WTC11 (cell line): ENCODE measurements at regions not wholly inside any gene's neighbourhood (a gene's known extent, or its start where the extent isn't known, plus 50 kb on each side); places are given as distances from the start of the nearest gene placed in this dataset.

Source experiments
- ATAC-seq: fragments of 200-7000 bp; cut with Tn5 transposase; 2 replicates; pipeline ENCODE4 v1.10.0; 2021; ENCODE audit warnings: mild to moderate bottlenecking, moderate library complexity
- CTCF ChIA-PET: fragments of 300-600 bp; sonication (Branson Sonifier 250); formaldehyde crosslinking; loops from one replicate; lab custom pipeline; 2021; ENCODE audit warnings: antibody characterized with exemption; lab: Charles Lee
- POLR2A ChIA-PET: fragments of 350-600 bp; sonication (Branson Sonifier 250); formaldehyde crosslinking; loops from one replicate; lab custom pipeline; 2021; ENCODE audit warnings: antibody characterized with exemption; lab: Charles Lee
- DNase-seq: peaks from one replicate; pipeline ENCODE4 v3.0.0; 2021; ENCODE audit warnings: low spot score
- H3K27ac Mint-ChIP-seq: 2 replicates; pipeline ENCODE4 v1.8.0; 2021; ENCODE audit warnings: mixed read lengths
- H3K27me3 Mint-ChIP-seq: 2 replicates; pipeline ENCODE4 v1.8.0; 2021; ENCODE audit warnings: low read depth, mild to moderate bottlenecking, moderate library complexity, mixed read lengths
- H3K36me3 Mint-ChIP-seq: 2 replicates; pipeline ENCODE4 v1.8.0; 2021; ENCODE audit warnings: mixed read lengths
- H3K4me1 Mint-ChIP-seq: 2 replicates; pipeline ENCODE4 v1.8.0; 2022; ENCODE audit warnings: mixed read lengths
- H3K4me3 Mint-ChIP-seq: 2 replicates; pipeline ENCODE4 v1.8.0; 2021; ENCODE audit warnings: mild to moderate bottlenecking, moderate library complexity, mixed read lengths
- H3K9me3 Mint-ChIP-seq: 2 replicates; pipeline ENCODE4 v1.8.0; 2021; ENCODE audit warnings: mixed read lengths
- AFF4 ChIP-seq: sonication (generic); formaldehyde crosslinking; IDR thresholded peaks from 2 replicates; pipeline ENCODE4 v1.8.1; 2023; ENCODE audit warnings: mild to moderate bottlenecking, missing genetic modification reagents, borderline replicate concordance
- CREB1 ChIP-seq: sonication (generic); formaldehyde crosslinking; IDR thresholded peaks from 2 replicates; pipeline ENCODE4 v1.8.0; 2023; ENCODE audit warnings: mild to moderate bottlenecking, missing genetic modification reagents
- CTCF ChIP-seq: fragments of 200-600 bp; IDR thresholded peaks from 2 replicates; pipeline ENCODE4 v1.8.0; 2022; ENCODE audit warnings: antibody characterized with exemption
- FOXJ3 ChIP-seq: sonication (generic); formaldehyde crosslinking; IDR thresholded peaks from 2 replicates; pipeline ENCODE4 v1.9.0; 2021; ENCODE audit warnings: missing genetic modification reagents, mild to moderate bottlenecking, borderline replicate concordance
- IRF2 ChIP-seq: sonication (generic); formaldehyde crosslinking; IDR thresholded peaks from 2 replicates; pipeline ENCODE4 v1.8.0; 2022; ENCODE audit warnings: low read depth, missing genetic modification reagents, borderline replicate concordance
- JUN ChIP-seq: sonication (generic); formaldehyde crosslinking; IDR thresholded peaks from 2 replicates; pipeline ENCODE4 v1.8.0; 2023; ENCODE audit warnings: mild to moderate bottlenecking, missing genetic modification reagents
- MAX ChIP-seq: sonication (generic); formaldehyde crosslinking; IDR thresholded peaks from 2 replicates; pipeline ENCODE4 v1.8.0; 2022; ENCODE audit warnings: mild to moderate bottlenecking, missing genetic modification reagents
- RORB ChIP-seq: fragments of 250-450 bp; sonication (Bioruptor Pico); IDR thresholded peaks from 2 replicates; pipeline ENCODE4 v1.9.0; 2021; ENCODE audit warnings: mild to moderate bottlenecking
- SOX15 ChIP-seq: fragments of 250-450 bp; sonication (Bioruptor Pico); IDR thresholded peaks from 2 replicates; pipeline ENCODE4 v1.9.0; 2021; ENCODE audit warnings: mild to moderate bottlenecking
- TCF7 ChIP-seq: sonication (generic); formaldehyde crosslinking; IDR thresholded peaks from 2 replicates; pipeline ENCODE4 v1.8.0; 2022; ENCODE audit warnings: mild to moderate bottlenecking, low read depth, missing genetic modification reagents, moderate library complexity
- TP53 ChIP-seq: sonication (generic); formaldehyde crosslinking; IDR thresholded peaks from 2 replicates; pipeline ENCODE4 v1.8.1; 2023; ENCODE audit warnings: mild to moderate bottlenecking, missing genetic modification reagents
- ZBTB21 ChIP-seq: sonication (generic); formaldehyde crosslinking; IDR thresholded peaks from 2 replicates; pipeline ENCODE4 v1.8.1; 2023; ENCODE audit warnings: mild to moderate bottlenecking, missing genetic modification reagents, borderline replicate concordance
- ZNF317 ChIP-seq: sonication (generic); formaldehyde crosslinking; IDR thresholded peaks from 2 replicates; pipeline ENCODE4 v1.8.1; 2023; ENCODE audit warnings: low read depth, mild to moderate bottlenecking, moderate library complexity, missing genetic modification reagents, borderline replicate concordance
- TF ChIP-seq, protein P1 (sequence below): fragments of 250-450 bp; sonication (Bioruptor Pico); IDR thresholded peaks from 2 replicates; pipeline ENCODE4 v1.8.0; 2021; ENCODE audit warnings: mild to moderate bottlenecking
- TF ChIP-seq, protein P2 (sequence below): sonication (generic); formaldehyde crosslinking; IDR thresholded peaks from 2 replicates; pipeline ENCODE4 v1.8.1; 2022; ENCODE audit warnings: missing genetic modification reagents, borderline replicate concordance
- TF ChIP-seq, protein P3 (sequence below): fragments of 250-450 bp; sonication (Bioruptor Pico); IDR thresholded peaks from 2 replicates; pipeline ENCODE4 v1.9.0; 2021; ENCODE audit warnings: mild to moderate bottlenecking, borderline replicate concordance
- TF ChIP-seq, protein P4 (sequence below): fragments of 250-450 bp; sonication (Bioruptor Pico); IDR thresholded peaks from 2 replicates; pipeline ENCODE4 v1.9.0; 2021; ENCODE audit warnings: moderate library complexity, mild to moderate bottlenecking, inconsistent platforms, borderline replicate concordance
- TF ChIP-seq, protein P5 (sequence below): sonication (generic); formaldehyde crosslinking; IDR thresholded peaks from 2 replicates; pipeline ENCODE4 v1.8.1; 2022; ENCODE audit warnings: low read depth, missing genetic modification reagents, borderline replicate concordance
- TF ChIP-seq, protein P6 (sequence below): sonication (generic); formaldehyde crosslinking; IDR thresholded peaks from 2 replicates; pipeline ENCODE4 v1.8.1; 2023; ENCODE audit warnings: mild to moderate bottlenecking, moderate library complexity, missing genetic modification reagents

DNA sequence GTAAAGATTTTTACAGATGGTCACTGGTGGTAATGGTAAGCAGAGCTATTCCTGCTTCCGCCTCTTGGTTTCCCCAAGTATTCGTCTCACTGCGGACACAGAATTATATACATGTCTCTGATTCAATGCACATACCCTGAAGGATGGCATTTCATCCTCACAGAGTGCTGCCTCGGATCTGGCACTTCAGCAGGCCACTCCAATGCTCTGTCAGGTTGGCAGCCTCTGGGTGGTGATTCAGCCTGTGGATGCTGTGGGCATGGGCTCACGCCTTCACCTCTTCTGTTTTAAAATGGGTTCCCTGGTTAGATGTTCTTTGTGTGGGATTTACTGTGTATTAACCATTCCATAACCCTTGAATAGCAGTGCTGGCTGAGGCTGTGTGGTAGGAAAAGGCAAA, 182.6 kb upstream of the ZNF608 start:
- ATAC-seq, result no peak
- 0 out of 2 replicates have a peak, but pooled peaks cover 4% of the 10 kb centered on the region for H3K4me1 Mint-ChIP-seq
- POLR2A ChIA-PET, result no interaction called here
- TF ChIP-seq TCF7 (CRISPR knock-in tag), result no peak
- TF ChIP-seq, protein P1, sequence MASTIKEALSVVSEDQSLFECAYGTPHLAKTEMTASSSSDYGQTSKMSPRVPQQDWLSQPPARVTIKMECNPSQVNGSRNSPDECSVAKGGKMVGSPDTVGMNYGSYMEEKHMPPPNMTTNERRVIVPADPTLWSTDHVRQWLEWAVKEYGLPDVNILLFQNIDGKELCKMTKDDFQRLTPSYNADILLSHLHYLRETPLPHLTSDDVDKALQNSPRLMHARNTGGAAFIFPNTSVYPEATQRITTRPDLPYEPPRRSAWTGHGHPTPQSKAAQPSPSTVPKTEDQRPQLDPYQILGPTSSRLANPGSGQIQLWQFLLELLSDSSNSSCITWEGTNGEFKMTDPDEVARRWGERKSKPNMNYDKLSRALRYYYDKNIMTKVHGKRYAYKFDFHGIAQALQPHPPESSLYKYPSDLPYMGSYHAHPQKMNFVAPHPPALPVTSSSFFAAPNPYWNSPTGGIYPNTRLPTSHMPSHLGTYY, result no peak
- TF ChIP-seq, protein P2, sequence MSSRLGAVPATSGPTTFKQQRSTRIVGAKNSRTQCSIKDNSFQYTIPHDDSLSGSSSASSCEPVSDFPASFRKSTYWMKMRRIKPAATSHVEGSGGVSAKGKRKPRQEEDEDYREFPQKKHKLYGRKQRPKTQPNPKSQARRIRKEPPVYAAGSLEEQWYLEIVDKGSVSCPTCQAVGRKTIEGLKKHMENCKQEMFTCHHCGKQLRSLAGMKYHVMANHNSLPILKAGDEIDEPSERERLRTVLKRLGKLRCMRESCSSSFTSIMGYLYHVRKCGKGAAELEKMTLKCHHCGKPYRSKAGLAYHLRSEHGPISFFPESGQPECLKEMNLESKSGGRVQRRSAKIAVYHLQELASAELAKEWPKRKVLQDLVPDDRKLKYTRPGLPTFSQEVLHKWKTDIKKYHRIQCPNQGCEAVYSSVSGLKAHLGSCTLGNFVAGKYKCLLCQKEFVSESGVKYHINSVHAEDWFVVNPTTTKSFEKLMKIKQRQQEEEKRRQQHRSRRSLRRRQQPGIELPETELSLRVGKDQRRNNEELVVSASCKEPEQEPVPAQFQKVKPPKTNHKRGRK (CRISPR knock-in tag), result no peak
- TF ChIP-seq, protein P3, sequence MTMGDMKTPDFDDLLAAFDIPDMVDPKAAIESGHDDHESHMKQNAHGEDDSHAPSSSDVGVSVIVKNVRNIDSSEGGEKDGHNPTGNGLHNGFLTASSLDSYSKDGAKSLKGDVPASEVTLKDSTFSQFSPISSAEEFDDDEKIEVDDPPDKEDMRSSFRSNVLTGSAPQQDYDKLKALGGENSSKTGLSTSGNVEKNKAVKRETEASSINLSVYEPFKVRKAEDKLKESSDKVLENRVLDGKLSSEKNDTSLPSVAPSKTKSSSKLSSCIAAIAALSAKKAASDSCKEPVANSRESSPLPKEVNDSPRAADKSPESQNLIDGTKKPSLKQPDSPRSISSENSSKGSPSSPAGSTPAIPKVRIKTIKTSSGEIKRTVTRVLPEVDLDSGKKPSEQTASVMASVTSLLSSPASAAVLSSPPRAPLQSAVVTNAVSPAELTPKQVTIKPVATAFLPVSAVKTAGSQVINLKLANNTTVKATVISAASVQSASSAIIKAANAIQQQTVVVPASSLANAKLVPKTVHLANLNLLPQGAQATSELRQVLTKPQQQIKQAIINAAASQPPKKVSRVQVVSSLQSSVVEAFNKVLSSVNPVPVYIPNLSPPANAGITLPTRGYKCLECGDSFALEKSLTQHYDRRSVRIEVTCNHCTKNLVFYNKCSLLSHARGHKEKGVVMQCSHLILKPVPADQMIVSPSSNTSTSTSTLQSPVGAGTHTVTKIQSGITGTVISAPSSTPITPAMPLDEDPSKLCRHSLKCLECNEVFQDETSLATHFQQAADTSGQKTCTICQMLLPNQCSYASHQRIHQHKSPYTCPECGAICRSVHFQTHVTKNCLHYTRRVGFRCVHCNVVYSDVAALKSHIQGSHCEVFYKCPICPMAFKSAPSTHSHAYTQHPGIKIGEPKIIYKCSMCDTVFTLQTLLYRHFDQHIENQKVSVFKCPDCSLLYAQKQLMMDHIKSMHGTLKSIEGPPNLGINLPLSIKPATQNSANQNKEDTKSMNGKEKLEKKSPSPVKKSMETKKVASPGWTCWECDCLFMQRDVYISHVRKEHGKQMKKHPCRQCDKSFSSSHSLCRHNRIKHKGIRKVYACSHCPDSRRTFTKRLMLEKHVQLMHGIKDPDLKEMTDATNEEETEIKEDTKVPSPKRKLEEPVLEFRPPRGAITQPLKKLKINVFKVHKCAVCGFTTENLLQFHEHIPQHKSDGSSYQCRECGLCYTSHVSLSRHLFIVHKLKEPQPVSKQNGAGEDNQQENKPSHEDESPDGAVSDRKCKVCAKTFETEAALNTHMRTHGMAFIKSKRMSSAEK (CRISPR knock-in tag), result no peak
- TF ChIP-seq, protein P4, sequence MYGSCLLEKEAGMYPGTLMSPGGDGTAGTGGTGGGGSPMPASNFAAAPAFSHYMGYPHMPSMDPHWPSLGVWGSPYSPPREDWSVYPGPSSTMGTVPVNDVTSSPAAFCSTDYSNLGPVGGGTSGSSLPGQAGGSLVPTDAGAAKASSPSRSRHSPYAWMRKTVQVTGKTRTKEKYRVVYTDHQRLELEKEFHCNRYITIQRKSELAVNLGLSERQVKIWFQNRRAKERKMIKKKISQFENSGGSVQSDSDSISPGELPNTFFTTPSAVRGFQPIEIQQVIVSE, result no peak
- TF ChIP-seq CREB1 (CRISPR knock-in tag), result no peak
- no peak for TF ChIP-seq SOX15 (CRISPR knock-in tag)
- TF ChIP-seq TP53 (CRISPR knock-in tag), result no peak
- TF ChIP-seq, protein P5, sequence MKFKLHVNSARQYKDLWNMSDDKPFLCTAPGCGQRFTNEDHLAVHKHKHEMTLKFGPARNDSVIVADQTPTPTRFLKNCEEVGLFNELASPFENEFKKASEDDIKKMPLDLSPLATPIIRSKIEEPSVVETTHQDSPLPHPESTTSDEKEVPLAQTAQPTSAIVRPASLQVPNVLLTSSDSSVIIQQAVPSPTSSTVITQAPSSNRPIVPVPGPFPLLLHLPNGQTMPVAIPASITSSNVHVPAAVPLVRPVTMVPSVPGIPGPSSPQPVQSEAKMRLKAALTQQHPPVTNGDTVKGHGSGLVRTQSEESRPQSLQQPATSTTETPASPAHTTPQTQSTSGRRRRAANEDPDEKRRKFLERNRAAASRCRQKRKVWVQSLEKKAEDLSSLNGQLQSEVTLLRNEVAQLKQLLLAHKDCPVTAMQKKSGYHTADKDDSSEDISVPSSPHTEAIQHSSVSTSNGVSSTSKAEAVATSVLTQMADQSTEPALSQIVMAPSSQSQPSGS (CRISPR knock-in tag), result no peak
- no peak for TF ChIP-seq FOXJ3 (CRISPR knock-in tag)
- TF ChIP-seq RORB (CRISPR knock-in tag), result no peak
- no peak for TF ChIP-seq ZBTB21 (CRISPR knock-in tag)
- TF ChIP-seq ZNF317 (CRISPR knock-in tag), result no peak
- TF ChIP-seq MAX (CRISPR knock-in tag), result no peak
- no peak for TF ChIP-seq CTCF
- TF ChIP-seq, protein P6, sequence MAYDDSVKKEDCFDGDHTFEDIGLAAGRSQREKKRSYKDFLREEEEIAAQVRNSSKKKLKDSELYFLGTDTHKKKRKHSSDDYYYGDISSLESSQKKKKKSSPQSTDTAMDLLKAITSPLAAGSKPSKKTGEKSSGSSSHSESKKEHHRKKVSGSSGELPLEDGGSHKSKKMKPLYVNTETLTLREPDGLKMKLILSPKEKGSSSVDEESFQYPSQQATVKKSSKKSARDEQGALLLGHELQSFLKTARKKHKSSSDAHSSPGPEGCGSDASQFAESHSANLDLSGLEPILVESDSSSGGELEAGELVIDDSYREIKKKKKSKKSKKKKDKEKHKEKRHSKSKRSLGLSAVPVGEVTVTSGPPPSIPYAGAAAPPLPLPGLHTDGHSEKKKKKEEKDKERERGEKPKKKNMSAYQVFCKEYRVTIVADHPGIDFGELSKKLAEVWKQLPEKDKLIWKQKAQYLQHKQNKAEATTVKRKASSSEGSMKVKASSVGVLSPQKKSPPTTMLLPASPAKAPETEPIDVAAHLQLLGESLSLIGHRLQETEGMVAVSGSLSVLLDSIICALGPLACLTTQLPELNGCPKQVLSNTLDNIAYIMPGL (CRISPR knock-in tag), result no peak
- TF ChIP-seq JUN (CRISPR knock-in tag), result no peak
- TF ChIP-seq IRF2 (CRISPR knock-in tag), result no peak
- no peak for TF ChIP-seq AFF4 (CRISPR knock-in tag)
- no peaks in the 10 kb centered on the region; the same call in 1 of the 2 replicates for H3K27me3 Mint-ChIP-seq
- H3K4me3 Mint-ChIP-seq, result no peak overlapping the region
- no peaks in the 10 kb centered on the region for H3K36me3 Mint-ChIP-seq
- CTCF ChIA-PET, result no interaction called here
- no peak for DNase-seq
- H3K27ac Mint-ChIP-seq, result no peak overlapping the region
- peaks cover 9% of the 10 kb centered on the region for H3K9me3 Mint-ChIP-seq
